ENCODE measurements at regions not wholly inside any gene's neighbourhood (a gene's known extent, or its start where the extent isn't known, plus 50 kb on each side); places are given as distances from the start of the nearest gene placed in this dataset.

DNA sequence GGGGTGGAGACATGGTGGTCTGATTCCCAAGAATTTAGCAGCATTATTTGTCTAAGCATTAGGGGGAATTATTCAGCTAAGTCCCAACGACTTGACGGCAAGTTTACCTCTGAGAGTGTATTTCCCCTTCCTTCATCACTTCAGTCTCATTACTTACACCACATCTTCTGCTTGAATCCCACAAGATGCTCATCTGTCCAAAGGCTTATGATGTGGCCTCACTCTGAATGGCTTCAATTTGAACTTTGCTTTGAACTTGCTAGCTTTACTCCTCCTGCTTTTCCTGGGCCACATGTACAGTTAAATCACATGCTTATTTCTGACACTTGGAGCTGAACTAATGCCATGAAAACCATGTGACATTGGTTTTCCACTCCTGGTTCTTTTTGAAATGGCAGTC is 231.3 kb upstream of the SATB1 start:
- ATAC-seq (replicated peaks in 6 of 8), result no peak
- no peak overlapping the region for H3K4me3 ChIP-seq
- in situ Hi-C loops (cut with MboI; ENCODE audit: low pct_unique_long_range_greater_than_20kb in 2 of 9, low sequenced_read_pairs in 9 of 9, unreplicated experiment in 9 of 9), result no loop called here
- no peak overlapping the region for H3K27ac ChIP-seq
- H3K4me1 ChIP-seq (replicated peaks in 1 of 2), result no peaks in the 10 kb centered on the region
- 0 to 100% (median 65%) methylated on average over 1 to 2 of the region's 2 CpGs; no CpG with 5 or more reads in 4 of the 10 experiments for WGBS, 10 experiments

DNA sequence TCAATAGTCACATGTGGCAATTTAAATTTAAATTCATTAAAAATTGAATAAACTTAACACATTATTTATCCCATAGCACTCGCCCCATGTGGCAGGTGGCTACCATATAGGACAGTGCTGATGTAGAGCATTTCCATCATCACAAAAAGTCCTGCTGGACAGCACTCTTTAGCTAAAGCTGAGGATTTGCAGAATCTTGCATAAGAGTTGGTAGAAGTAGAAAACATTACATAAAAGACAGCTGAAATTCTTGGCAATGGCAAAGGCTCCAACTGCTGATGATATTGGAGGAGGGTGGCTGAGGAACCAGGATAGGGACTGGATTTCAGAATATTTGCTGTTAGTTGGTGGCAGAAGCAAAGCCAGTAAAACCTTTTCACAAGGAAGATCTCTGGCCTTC is 230.7 kb upstream of the SATB1 start:
- in situ Hi-C loops (cut with MboI; ENCODE audit: low pct_unique_long_range_greater_than_20kb in 2 of 9, low sequenced_read_pairs in 9 of 9, unreplicated experiment in 9 of 9), result no loop called here
- no peak for ATAC-seq (replicated peaks in 6 of 8)
- H3K27ac ChIP-seq, result no peak overlapping the region
- WGBS, 10 experiments, result 0 to 100% (median 44%) methylated on average over 1 of the region's 1 CpG; no CpG with 5 or more reads in 2 of the 10 experiments
- no peaks in the 10 kb centered on the region for H3K4me1 ChIP-seq (replicated peaks in 1 of 2)
- H3K4me3 ChIP-seq, result no peak overlapping the region

DNA sequence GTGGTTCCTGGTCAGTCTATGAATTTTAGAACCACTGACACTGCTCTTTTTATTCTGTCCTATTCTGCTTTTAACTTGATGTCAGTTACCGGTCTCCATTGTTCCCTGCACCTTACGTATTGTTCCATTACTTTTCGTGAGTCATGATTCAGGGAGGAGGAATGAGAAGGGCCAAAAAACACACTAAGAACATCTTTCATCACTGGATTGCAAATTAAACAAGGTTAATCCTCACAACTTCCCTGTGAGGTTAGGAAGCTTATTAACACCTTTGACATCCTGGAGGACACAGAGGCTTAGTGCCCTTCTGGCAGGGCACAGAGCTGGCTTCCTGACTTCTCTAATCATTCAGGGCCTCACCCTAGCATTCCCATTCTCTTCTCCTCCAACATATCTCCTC is 227.6 kb upstream of the SATB1 start:
- H3K4me3 ChIP-seq, result no peak overlapping the region
- H3K27ac ChIP-seq, result no peak overlapping the region
- WGBS, 10 experiments, result 0 to 100% (median 65%) methylated on average over 1 to 3 of the region's 3 CpGs; no CpG with 5 or more reads in 2 of the 10 experiments
- in situ Hi-C loops (cut with MboI; ENCODE audit: low pct_unique_long_range_greater_than_20kb in 2 of 9, low sequenced_read_pairs in 9 of 9, unreplicated experiment in 9 of 9), result no loop called here
- no peak for ATAC-seq (replicated peaks in 6 of 8)
- no peaks in the 10 kb centered on the region for H3K4me1 ChIP-seq (replicated peaks in 1 of 2)

DNA sequence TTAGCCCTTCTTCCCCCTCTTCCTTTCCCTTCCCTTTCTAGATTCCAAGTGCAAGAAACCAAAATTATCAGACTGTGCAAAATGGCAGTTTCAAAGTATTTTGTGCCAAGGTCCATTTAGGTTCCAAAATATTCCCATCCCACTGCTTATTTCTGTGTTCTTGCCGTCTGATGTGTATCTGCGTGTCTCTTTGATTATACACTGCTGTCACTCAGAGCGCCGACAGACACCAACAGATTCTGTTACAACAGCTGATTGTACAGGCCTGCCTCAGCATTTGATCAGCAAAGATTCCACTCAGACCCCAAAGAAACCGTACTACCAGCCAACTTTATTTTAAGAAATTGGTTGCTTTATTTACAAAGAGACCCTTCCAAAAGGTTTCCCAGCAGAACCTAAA is 225.6 kb upstream of the SATB1 start:
- no peak overlapping the region for H3K27ac ChIP-seq
- WGBS, 10 experiments, result 11 to 100% (median 71%) methylated on average over 1 to 5 of the region's 5 CpGs
- no peaks in the 10 kb centered on the region for H3K4me1 ChIP-seq (replicated peaks in 1 of 2)
- no peak overlapping the region for H3K4me3 ChIP-seq
- in situ Hi-C loops (cut with MboI; ENCODE audit: low pct_unique_long_range_greater_than_20kb in 2 of 9, low sequenced_read_pairs in 9 of 9, unreplicated experiment in 9 of 9), result no loop called here
- ATAC-seq (replicated peaks in 6 of 8), result no peak

DNA sequence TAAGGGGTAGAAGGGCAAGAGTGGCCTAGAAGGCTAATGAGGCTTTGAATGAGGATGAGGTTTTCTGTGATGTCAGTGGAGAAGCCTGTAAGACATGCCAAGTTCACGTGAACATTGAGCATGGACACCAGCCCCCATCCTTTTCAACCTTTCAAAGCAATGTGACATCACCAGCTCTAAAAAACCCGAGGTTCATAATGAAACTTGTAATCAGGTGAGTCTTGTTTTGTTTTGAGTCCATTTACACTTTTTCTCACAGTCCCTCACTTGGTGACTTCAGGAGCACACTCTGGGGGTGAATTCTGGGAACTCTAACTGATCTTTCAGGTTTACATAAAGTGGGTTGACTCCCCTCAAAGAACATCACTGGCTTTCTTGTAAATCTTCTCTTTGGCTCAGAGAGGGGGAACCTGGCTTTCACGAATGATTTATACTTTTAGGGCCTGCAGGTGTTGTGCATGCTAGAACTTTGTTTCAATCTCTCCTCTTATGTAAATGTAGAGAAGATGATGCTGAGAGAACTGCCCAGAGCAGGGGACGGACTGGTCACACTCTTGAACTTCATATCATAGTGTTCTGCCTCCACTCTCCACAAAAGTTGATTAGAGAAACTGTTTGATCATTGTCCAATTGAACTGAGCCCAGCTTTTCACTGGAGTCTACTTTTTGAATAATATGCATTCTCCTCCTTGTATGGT is 224.7 kb upstream of the SATB1 start:
- in situ Hi-C loops (cut with MboI; ENCODE audit: low pct_unique_long_range_greater_than_20kb in 2 of 9, low sequenced_read_pairs in 9 of 9, unreplicated experiment in 9 of 9), result no loop called here
- H3K4me3 ChIP-seq, result no peak overlapping the region
- no peak overlapping the region for H3K27ac ChIP-seq
- ATAC-seq (replicated peaks in 6 of 8), result no peak
- no peaks in the 10 kb centered on the region for H3K4me1 ChIP-seq (replicated peaks in 1 of 2)
- WGBS, 10 experiments, result 0 to 84% (median 64%) methylated on average over 1 to 4 of the region's 4 CpGs

DNA sequence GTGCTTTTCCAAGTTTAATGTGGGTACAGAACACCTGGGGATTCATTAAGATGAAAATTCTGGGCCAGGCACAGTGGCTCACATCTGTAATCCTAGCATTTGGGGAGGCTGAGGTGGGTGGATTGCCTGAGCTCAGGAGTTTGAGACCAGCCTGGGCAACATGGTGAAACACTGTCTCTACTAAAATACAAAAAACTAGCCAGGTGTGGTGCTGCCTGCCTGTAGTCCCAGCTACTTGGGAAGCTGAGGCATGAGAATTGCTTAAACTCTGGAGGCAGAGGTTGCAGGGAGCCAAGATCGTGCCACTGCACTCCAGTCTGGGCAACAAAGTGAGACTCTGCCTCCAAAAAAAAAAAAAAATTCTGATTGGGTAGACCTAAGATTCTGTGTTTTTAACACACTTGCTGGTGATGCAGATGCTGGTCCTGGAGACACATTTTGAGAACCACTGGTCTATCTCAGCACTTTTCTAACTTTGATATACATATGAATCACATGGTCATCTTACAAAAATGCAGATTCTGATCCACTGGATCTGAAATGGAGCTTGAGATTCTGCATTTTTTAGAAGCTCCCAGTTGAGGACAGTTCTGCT is 223.8 kb upstream of the SATB1 start:
- H3K4me1 ChIP-seq (replicated peaks in 1 of 2), result no peaks in the 10 kb centered on the region
- WGBS, 10 experiments, result 40% methylated on average over 1 of the region's 1 CpG; no CpG with 5 or more reads in 9 of the 10 experiments
- ATAC-seq (replicated peaks in 6 of 8), result no peak
- in situ Hi-C loops (cut with MboI; ENCODE audit: low pct_unique_long_range_greater_than_20kb in 2 of 9, low sequenced_read_pairs in 9 of 9, unreplicated experiment in 9 of 9), result no loop called here
- H3K27ac ChIP-seq, result no peak overlapping the region
- no peak overlapping the region for H3K4me3 ChIP-seq

DNA sequence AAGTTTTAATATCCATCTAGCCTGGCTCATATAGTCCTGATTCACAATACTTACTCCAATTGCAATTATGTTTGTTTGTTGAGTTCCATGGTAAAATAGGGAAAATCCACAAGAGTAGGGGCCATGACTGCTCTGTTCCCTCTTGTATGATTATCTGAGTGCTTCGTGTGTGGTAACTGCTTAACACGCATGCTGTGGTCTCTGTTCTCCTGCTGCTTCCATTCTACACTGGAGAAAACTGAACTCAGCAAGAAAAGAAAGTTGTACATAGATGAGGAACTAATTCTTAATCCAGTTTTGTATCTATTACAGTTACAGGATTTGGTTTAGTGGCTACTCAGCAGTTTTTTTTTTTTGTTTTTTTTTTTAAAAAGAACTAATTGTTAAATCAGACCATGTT is 223.0 kb upstream of the SATB1 start:
- no peak for ATAC-seq (replicated peaks in 6 of 8)
- Histone ChIP-seq H3K27ac (no peak overlapping the region), H3K4me1 (replicated peaks in 1 of 2) (no peaks in the 10 kb centered on the region), H3K4me3 (no peak overlapping the region)
- in situ Hi-C loops (cut with MboI; ENCODE audit: low pct_unique_long_range_greater_than_20kb in 2 of 9, low sequenced_read_pairs in 9 of 9, unreplicated experiment in 9 of 9), result no loop called here
- 0 to 100% (median 68%) methylated on average over 1 to 2 of the region's 2 CpGs; no CpG with 5 or more reads in 2 of the 10 experiments for WGBS, 10 experiments

DNA sequence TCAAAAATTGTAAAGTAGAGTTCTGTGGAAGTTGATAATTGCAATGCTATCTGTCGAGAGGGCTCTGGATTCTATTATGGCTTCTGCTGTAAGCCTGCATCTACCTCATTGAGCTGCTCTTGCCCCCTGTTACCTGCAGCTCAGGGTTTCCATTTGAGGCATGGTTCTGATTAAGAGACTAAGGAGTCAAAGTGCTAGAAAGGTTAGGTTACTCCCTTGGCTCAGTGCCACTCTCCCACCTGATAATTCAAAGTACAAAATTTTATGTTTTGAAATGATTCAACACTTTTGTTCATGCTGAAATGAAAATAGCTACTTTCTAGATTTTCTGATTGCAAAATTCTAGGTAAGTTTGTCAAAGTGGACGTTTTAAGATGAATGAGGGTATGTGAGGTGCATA is 220.5 kb upstream of the SATB1 start:
- no peak overlapping the region for H3K4me3 ChIP-seq
- H3K4me1 ChIP-seq (replicated peaks in 1 of 2), result no peaks in the 10 kb centered on the region
- 0 to 100% (median 45%) methylated on average over 1 to 2 of the region's 2 CpGs for WGBS, 10 experiments
- H3K27ac ChIP-seq, result no peak overlapping the region
- in situ Hi-C loops (cut with MboI; ENCODE audit: low pct_unique_long_range_greater_than_20kb in 2 of 9, low sequenced_read_pairs in 9 of 9, unreplicated experiment in 9 of 9), result no loop called here
- ATAC-seq (replicated peaks in 6 of 8), result no peak

DNA sequence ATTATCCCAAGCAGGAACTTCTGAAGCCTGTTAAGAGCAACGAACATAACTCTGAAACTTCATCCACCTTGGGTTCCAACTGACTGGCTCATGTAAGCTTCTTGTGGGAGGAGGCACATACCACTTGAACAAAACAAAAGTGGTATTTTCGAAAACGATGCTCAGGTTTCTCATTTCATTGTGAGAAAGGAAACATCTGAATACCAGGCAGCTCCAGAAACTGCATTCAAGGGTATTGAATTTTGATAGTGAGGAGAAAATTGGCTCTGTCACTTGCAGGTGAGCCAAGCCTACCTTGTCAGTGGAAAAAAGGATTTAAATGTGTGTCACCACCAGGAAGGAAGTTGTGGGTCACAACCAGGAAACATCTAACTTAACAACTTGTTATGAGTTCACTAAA is 218.1 kb upstream of the SATB1 start:
- Histone ChIP-seq H3K4me3 (no peak overlapping the region), H3K4me1 (replicated peaks in 1 of 2) (no peaks in the 10 kb centered on the region), H3K27ac (no peak overlapping the region)
- in situ Hi-C loops (cut with MboI; ENCODE audit: low pct_unique_long_range_greater_than_20kb in 2 of 9, low sequenced_read_pairs in 9 of 9, unreplicated experiment in 9 of 9), result no loop called here
- WGBS, 10 experiments, result 0 to 90% (median 66%) methylated on average over 2 to 3 of the region's 3 CpGs; no CpG with 5 or more reads in 3 of the 10 experiments
- ATAC-seq (replicated peaks in 6 of 8), result no peak

DNA sequence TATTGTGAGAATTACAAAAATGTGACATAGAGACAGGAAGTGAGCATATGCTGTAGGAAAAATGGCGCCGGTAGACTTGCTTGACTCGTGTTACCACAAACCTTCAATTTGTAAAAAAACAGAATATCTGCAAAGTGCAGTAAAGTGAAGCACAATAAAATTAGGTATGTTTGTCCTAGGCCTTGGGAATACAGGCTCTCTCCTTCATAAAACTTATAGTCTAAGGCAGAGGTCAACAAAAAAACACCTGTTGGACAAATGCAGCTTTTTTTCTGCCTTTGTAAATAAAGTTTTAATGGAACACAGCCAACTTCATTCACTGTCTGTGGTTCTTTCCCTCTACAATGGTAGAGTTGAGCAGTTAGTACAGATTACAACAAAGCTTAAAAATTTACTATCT is 216.8 kb upstream of the SATB1 start:
- no peak overlapping the region for H3K27ac ChIP-seq
- WGBS, 10 experiments, result 7 to 100% (median 87%) methylated on average over 1 to 3 of the region's 3 CpGs; no CpG with 5 or more reads in 2 of the 10 experiments

DNA sequence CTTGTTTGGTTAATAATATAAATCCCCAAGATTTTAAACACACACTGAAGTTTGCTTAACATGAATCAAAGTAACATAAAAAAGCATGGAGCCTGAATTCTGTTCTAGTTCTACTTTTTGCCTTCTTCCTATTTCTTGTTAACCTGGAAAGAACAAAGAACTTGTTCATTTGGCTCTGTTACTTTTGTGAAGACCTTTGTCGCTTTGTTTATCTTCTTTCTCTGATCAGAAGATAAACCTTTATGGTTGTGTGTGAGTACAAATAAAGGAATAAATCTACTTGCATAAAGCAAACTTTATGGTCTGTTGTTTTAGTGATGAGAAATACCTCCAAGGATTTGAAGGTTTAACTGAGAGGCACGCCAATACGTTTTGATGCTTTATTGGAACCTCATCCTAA is 210.1 kb upstream of the SATB1 start:
- Histone ChIP-seq H3K27ac (no peak overlapping the region), H3K4me3 (no peak overlapping the region), H3K4me1 (replicated peaks in 1 of 2) (no peaks in the 10 kb centered on the region)
- 0 to 100% (median 45%) methylated on average over 1 to 3 of the region's 3 CpGs for WGBS, 10 experiments
- in situ Hi-C loops (cut with MboI; ENCODE audit: low pct_unique_long_range_greater_than_20kb in 2 of 9, low sequenced_read_pairs in 9 of 9, unreplicated experiment in 9 of 9), result no loop called here
- no peak for ATAC-seq (replicated peaks in 6 of 8)

More for the DNA sequence above, 216.8 kb upstream of the SATB1 start:
- no peak overlapping the region for H3K4me3 ChIP-seq
- H3K4me1 ChIP-seq (replicated peaks in 1 of 2), result no peaks in the 10 kb centered on the region
- in situ Hi-C loops (cut with MboI; ENCODE audit: low pct_unique_long_range_greater_than_20kb in 2 of 9, low sequenced_read_pairs in 9 of 9, unreplicated experiment in 9 of 9), result no loop called here
- ATAC-seq (replicated peaks in 6 of 8), result no peak

DNA sequence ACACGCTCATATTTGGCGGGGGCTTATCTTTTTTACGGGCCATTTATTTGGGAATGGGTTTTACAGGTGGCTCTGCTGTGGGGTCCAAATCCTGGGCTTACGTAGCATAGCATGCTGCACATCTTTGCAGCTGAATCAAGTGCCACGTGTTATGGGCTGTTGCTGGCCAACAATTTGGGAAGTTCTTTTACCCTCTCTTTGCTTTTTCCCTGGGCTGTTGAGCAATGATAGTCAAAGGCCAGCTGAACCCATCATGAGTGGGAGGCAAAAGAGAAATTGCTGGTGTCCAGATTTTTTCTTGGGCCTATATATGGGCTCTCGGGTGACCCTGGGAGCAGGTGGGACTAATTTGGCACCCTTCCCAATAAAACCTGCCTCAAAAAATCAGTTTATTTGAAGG is 209.3 kb upstream of the SATB1 start:
- H3K4me1 ChIP-seq (replicated peaks in 1 of 2), result no peaks in the 10 kb centered on the region
- WGBS, 10 experiments, result 0 to 93% (median 86%) methylated on average over 1 to 6 of the region's 6 CpGs; no CpG with 5 or more reads in 1 of the 10 experiments
- H3K27ac ChIP-seq, result no peak overlapping the region
- no peak for ATAC-seq (replicated peaks in 6 of 8)
- H3K4me3 ChIP-seq, result no peak overlapping the region
- in situ Hi-C loops (cut with MboI; ENCODE audit: low pct_unique_long_range_greater_than_20kb in 2 of 9, low sequenced_read_pairs in 9 of 9, unreplicated experiment in 9 of 9), result no loop called here

DNA sequence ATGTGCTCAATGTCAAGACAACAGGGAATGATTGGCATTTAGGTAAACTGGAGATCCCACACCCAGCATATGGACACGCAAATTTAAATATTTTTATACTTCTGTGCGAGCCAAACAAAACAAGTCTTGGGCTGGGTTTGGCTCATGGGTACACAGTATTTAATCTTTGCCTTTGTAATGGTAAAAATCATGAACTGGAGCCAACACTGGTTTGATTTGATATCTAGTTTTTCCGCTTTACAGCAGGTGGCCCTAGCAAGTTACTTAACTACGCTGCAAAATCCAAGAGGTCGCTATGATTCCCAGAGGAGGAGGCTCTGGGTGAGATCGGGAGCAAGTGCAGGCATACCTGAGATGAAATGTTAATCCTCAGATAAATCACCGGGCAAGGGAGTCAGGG is 207.9 kb upstream of the SATB1 start:
- in situ Hi-C loops (cut with MboI; ENCODE audit: low pct_unique_long_range_greater_than_20kb in 2 of 9, low sequenced_read_pairs in 9 of 9, unreplicated experiment in 9 of 9), result no loop called here
- no peak overlapping the region for H3K4me3 ChIP-seq
- ATAC-seq (replicated peaks in 6 of 8), result no peak

DNA sequence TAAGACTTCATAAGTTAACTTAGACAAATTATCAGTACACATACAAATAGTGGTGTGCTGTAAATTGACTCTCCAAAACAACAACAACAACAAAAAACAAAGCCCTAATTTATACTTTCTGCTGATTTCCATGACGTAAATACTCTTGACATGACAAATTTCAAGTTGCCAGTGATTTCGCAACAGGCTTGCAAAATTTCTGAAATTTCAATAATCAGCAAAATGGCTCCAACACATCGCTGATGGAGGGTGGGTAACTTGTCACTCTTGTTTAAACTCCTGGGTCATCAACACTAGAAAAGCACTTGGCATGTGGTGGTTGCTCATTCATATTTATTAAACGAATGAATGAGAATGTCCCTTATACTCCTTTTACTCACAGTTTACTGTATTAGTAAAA is 205.2 kb upstream of the SATB1 start:
- 8 to 95% (median 80%) methylated on average over 2 to 4 of the region's 4 CpGs; no CpG with 5 or more reads in 1 of the 10 experiments for WGBS, 10 experiments
- in situ Hi-C loops (cut with MboI; ENCODE audit: low pct_unique_long_range_greater_than_20kb in 2 of 9, low sequenced_read_pairs in 9 of 9, unreplicated experiment in 9 of 9), result no loop called here
- no peak overlapping the region for H3K27ac ChIP-seq
- ATAC-seq (replicated peaks in 6 of 8), result no peak
- no peak overlapping the region for H3K4me3 ChIP-seq
- no peaks in the 10 kb centered on the region for H3K4me1 ChIP-seq (replicated peaks in 1 of 2)

More for the DNA sequence above, 207.9 kb upstream of the SATB1 start:
- Histone ChIP-seq H3K4me1 (replicated peaks in 1 of 2) (no peaks in the 10 kb centered on the region), H3K27ac (no peak overlapping the region)
- 0 to 100% (median 86%) methylated on average over 1 to 6 of the region's 7 CpGs; no CpG with 5 or more reads in 1 of the 10 experiments for WGBS, 10 experiments

Measured in motor neuron (in vitro differentiated cells).